GM18499 (cell line): ENCODE measurements at regions not wholly inside any gene's neighbourhood (a gene's known extent, or its start where the extent isn't known, plus 50 kb on each side); places are given as distances from the start of the nearest gene placed in this dataset.

Source experiments
- ATAC-seq: cut with Tn5 transposase; IDR thresholded peaks from one replicate; pipeline ENCODE4 v1.9.1; 2021; ENCODE audit warnings: moderate number of reproducible peaks; ENCODE audit not compliant: insufficient read depth, unreplicated experiment

DNA sequence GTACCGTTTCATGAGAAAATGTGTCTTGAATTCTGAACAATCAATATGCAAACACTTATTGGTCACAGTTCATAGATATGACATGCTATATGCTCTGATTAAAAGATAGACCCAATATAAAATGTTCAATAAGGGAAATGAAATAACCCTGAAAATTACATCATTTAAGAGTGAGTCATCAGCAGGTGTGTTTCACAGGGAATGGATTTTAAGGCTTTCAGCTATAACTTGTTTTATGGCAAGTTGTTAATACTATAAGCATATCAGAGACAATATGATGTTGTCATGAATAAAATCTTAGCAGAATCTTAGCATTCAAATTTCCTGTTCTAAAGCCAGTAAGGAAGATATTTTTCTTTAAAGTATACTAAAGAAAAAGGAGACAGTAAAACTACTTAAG, 483.4 kb upstream of the PCDH9 start:
- ATAC-seq: no peak

DNA sequence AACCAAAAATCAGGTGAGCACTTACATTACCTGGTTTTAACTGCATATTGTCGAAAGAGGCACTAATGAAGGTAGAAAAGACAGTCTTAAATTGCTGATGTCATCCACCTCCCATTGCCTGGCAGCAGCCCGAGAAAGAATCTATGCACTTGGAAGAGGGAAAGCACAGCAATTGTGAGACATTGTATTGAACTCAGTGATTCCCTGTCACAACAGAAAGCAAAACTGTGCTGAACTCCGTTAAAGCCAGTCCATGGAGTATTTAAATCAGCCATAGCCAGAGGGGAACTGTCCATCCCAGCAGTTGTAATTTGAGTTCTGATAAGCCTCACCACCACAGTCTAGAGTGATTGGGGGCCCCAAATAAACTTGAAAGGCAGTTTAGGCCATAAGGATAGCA, 466.6 kb upstream of the PCDH9 start:
- ATAC-seq: no peak

DNA sequence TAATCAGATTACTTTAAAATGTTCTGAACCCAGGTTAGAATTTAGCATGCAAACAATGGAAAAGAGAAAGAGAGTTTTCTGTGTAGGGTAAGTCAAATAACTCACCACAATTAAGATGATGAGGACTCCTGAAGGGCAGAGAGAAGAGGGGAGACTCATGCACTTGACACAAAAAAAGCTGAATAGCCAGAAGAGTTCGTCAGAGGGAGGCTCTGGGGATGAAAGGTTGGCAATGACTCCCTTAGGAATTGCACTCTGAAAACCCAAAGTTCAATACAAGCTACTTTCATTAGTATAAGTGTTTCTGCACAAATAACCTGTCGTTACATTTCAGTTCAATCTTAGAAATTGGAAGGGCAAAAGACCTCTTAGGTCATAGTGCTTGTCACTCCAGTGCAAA, 434.4 kb upstream of the PCDH9 start:
- ATAC-seq: no peak

DNA sequence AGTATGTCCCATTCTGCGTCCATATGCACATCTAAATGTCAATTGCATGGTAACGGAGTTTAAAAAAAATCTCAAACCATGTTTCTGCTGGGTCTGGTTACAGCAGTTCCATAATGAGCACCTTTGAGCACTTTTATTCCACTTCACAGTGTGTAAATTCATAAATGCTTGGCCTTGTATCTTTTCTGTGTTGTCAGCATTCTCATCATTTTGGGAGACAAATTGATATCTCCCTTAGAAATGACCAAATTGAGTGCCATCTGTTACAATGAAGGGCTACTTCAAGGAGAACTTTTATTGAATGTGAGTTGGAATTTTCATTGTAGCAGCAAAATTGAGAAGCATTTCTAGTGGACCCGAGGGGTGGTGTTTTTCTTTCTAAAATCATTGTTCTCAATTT, 432.9 kb upstream of the PCDH9 start:
- no peak for ATAC-seq

- ATAC-seq: no peak
These were observed 422.8 kb upstream of the PCDH9 start for GRCh38 chr13:67652887-67653286.

DNA sequence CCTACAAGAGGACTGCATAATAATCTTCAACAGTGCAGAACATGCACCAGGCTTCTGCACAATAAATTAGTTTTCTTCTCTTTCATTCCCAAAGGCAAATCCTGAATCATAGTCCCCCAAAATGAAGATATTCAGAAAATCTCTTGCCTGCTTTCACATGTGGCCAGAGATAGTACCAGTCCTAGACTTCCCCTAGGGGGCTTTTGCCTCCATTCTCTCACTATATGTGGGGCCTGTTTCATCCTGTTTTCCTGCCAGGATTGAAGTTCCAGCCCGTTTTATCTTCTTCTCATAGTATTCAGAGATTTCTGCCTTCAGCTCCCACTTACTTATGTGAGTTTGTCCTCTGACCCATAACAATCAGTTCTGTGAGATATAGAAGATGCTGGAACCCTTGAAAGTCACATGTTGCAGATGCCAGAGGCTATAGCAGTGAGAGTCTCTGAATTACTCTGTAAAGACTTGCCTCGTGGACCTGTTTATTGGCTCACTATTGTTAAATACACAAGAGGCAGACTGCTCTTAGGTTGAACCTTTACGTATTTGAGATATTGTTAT, 421.9 kb upstream of the PCDH9 start:
- no peak for ATAC-seq

GRCh38 chr13:67650471-67650870, 420.3 kb upstream of the PCDH9 start:
- no peak for ATAC-seq

DNA sequence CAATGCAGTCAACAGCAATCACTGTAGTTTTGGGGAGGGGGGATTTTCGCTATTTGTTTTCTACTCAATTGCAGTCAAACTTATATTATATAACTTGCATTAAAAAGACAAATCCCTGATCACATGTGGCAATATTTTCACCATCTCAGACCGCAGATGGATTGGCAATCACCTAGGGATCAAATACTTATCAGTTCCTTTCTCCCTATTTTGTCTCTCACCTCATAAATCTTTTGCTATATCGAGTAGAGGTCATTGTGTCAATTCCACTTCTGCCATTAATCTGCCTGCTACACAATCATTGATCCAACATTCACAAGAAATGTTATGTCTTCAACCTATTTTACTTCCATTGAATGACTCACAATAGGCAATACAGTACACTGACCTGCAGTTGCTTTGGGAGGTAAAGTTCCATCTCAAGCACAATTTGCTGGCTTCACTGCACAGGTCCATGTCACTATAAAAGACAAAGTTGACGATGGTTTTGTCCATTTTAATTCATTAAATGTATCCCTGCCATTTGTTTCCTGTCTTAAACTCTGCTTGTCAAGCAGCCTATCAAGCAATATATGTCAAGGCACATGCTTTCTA, 415.8 kb upstream of the PCDH9 start:
- ATAC-seq: no peak

GRCh38 chr13:67643516-67644055, 413.4 kb upstream of the PCDH9 start:
- no peak for ATAC-seq

- ATAC-seq: no peak
These were observed 412.5 kb upstream of the PCDH9 start for GRCh38 chr13:67642657-67643056.

GRCh38 chr13:67635754-67636153, 405.6 kb upstream of the PCDH9 start:
- ATAC-seq: no peak

- ATAC-seq: no peak
These were observed 402.5 kb upstream of the PCDH9 start for GRCh38 chr13:67632590-67632989.

- no peak for ATAC-seq
These were observed 400.5 kb upstream of the PCDH9 start for GRCh38 chr13:67630640-67631039.

GRCh38 chr13:67623630-67624029, 393.5 kb upstream of the PCDH9 start:
- no peak for ATAC-seq

- ATAC-seq: no peak
These were observed 390.5 kb upstream of the PCDH9 start for GRCh38 chr13:67620665-67621064.

DNA sequence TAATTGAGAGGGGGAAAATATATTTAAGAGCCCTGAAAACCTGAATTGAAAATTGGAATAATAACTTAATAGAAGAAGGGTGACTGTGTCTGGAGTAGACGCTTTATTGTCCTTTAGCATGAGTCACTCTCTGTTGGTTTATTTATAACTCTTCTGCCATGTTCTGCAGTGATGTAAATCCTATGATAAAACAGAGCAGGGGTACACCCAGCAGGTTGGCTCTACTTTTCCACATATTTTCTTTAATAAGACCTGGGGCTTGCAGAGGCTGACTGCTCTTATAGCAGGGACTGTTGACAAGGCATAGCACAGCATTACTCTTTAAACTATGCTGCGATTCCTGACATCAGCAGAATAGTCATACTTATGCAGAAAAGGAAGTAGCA, 389.9 kb upstream of the PCDH9 start:
- ATAC-seq: no peak

- ATAC-seq: no peak
These were observed 389.3 kb upstream of the PCDH9 start for GRCh38 chr13:67619351-67619994.

- no peak for ATAC-seq
These were observed 384.4 kb upstream of the PCDH9 start for GRCh38 chr13:67614579-67614978.

GRCh38 chr13:67614013-67614412, 383.9 kb upstream of the PCDH9 start:
- no peak for ATAC-seq

DNA sequence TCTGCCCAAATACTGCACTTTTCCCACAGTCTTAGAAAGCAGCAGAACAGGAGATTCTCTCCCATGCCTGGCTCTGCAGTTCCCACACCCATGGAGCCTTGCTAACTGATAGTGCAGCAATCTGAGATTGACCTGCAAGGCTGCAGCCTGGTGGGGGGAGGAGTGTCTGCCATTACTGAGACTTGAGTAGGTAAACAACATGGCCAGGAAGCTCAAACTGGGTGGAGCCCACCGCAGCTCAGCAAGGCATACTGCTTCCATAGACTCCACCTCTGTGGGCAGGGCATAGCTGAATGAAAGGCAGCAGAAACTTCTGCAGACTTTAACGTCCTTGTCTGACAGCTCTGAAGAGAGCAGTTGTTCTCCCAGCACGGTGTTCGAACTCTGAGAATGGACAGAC, 358.5 kb upstream of the PCDH9 start:
- ATAC-seq: no peak

DNA sequence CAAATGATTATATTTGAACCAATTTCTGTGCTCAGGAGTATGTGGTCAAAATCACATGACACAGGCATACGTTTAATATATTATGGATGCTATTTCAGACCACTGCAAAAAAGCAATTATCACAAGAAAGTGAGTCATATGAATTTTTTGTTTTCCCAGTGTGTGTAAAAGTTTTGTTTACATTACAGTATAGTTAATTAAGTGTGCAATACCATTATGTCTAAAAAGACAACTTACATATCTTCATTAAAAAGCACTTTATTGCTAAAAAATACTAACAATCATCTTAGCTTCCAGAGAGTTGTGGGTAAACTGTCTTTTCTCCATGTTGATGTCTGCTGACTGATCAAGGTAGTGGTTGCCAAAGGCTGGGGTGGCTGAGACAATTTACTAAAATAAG, 347.2 kb upstream of the PCDH9 start:
- ATAC-seq: no peak
